ENCODE measurements at regions not wholly inside any gene's neighbourhood (a gene's known extent, or its start where the extent isn't known, plus 50 kb on each side); places are given as distances from the start of the nearest gene placed in this dataset.

- no peak for DNase-seq
Measured at GRCh38 chr4:43351970-43352806, 459.7 kb downstream of the GRXCR1 start.

- DNase-seq: no peak
Measured at GRCh38 chr4:43352859-43353258, 460.3 kb downstream of the GRXCR1 start.

- DNase-seq: no peak
Measured at GRCh38 chr4:43353552-43353951, 461.0 kb downstream of the GRXCR1 start.

GRCh38 chr4:43356786-43357185 lies 464.3 kb downstream of the GRXCR1 start:
- DNase-seq: no peak

- no peak for DNase-seq
Measured at GRCh38 chr4:43357252-43357974, 464.9 kb downstream of the GRXCR1 start.

GRCh38 chr4:43360296-43360695 lies 467.8 kb downstream of the GRXCR1 start:
- DNase-seq: no peak

- DNase-seq: no peak
Measured at GRCh38 chr4:43362875-43363636, 470.5 kb downstream of the GRXCR1 start.

GRCh38 chr4:43369036-43369594 lies 476.6 kb downstream of the GRXCR1 start:
- no peak for DNase-seq

GRCh38 chr4:43373201-43373600 lies 480.7 kb downstream of the GRXCR1 start:
- no peak for DNase-seq

- DNase-seq: no peak
Measured at GRCh38 chr4:43374216-43374751, 481.8 kb downstream of the GRXCR1 start.

- no peak for DNase-seq
Measured at GRCh38 chr4:43379016-43379415, 486.5 kb downstream of the GRXCR1 start.

GRCh38 chr4:43380093-43380492 lies 487.6 kb downstream of the GRXCR1 start:
- DNase-seq: no peak

- no peak for DNase-seq
Measured at GRCh38 chr4:43391069-43391468, 498.6 kb downstream of the GRXCR1 start.

- DNase-seq: no peak
Measured at GRCh38 chr4:43394976-43395375, 502.5 kb downstream of the GRXCR1 start.

- no peak for DNase-seq
Measured at GRCh38 chr4:43399726-43400125, 507.2 kb downstream of the GRXCR1 start.

GRCh38 chr4:43402393-43402792 lies 509.9 kb downstream of the GRXCR1 start:
- no peak for DNase-seq

GRCh38 chr4:43410636-43411035 lies 518.1 kb downstream of the GRXCR1 start:
- DNase-seq: no peak

GRCh38 chr4:43411226-43411625 lies 518.7 kb downstream of the GRXCR1 start:
- DNase-seq: no peak

- DNase-seq: no peak
Measured at GRCh38 chr4:43423276-43423675, 530.8 kb downstream of the GRXCR1 start.

- DNase-seq: no peak
Measured at GRCh38 chr4:43425206-43425605, 532.7 kb downstream of the GRXCR1 start.

- DNase-seq: no peak
Measured at GRCh38 chr4:43435291-43435690, 542.8 kb downstream of the GRXCR1 start.

- no peak for DNase-seq
Measured at GRCh38 chr4:43452948-43453347, 560.4 kb downstream of the GRXCR1 start.

- no peak for DNase-seq
Measured at GRCh38 chr4:43456383-43456782, 563.9 kb downstream of the GRXCR1 start.

Measured in NCI-H1092 (cell line).